ENCODE measurements at regions not wholly inside any gene's neighbourhood (a gene's known extent, or its start where the extent isn't known, plus 50 kb on each side); places are given as distances from the start of the nearest gene placed in this dataset.
"Not testable (repeated sequence)": the region's sequence is repeated elsewhere in the genome, so short reads cannot be mapped to it uniquely, and the experiment has no call there.

DNA sequence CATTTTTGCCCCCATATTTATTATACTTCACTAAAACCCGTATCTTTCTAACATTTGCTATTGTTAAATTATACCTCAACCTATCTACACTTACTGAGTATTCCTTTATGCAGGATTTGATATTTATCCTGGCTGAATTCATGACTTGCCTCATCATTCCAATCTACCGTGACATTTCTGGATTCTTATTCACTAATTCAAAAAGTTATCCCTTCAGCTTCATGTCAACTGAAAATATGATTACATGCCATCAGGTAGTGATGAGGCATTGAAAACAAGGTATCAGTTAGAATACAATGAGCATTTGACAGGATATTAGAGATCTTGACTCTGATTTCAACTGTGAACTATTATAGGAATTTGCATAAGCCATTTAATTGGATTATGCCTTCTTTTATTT is 2171.9 kb upstream of the WWC1 start:
- no peak for DNase-seq (ENCODE audit: low read depth)
- H3K4me3 ChIP-seq (ENCODE audit: control insufficient read depth, low read depth, low read length): no peak overlapping the region
- TF ChIP-seq, protein P1, sequence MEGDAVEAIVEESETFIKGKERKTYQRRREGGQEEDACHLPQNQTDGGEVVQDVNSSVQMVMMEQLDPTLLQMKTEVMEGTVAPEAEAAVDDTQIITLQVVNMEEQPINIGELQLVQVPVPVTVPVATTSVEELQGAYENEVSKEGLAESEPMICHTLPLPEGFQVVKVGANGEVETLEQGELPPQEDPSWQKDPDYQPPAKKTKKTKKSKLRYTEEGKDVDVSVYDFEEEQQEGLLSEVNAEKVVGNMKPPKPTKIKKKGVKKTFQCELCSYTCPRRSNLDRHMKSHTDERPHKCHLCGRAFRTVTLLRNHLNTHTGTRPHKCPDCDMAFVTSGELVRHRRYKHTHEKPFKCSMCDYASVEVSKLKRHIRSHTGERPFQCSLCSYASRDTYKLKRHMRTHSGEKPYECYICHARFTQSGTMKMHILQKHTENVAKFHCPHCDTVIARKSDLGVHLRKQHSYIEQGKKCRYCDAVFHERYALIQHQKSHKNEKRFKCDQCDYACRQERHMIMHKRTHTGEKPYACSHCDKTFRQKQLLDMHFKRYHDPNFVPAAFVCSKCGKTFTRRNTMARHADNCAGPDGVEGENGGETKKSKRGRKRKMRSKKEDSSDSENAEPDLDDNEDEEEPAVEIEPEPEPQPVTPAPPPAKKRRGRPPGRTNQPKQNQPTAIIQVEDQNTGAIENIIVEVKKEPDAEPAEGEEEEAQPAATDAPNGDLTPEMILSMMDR (conservative IDR thresholded peaks at IDR 0.05; ENCODE audit: control insufficient read depth, insufficient read depth, low read depth, low read length): no peak

DNA sequence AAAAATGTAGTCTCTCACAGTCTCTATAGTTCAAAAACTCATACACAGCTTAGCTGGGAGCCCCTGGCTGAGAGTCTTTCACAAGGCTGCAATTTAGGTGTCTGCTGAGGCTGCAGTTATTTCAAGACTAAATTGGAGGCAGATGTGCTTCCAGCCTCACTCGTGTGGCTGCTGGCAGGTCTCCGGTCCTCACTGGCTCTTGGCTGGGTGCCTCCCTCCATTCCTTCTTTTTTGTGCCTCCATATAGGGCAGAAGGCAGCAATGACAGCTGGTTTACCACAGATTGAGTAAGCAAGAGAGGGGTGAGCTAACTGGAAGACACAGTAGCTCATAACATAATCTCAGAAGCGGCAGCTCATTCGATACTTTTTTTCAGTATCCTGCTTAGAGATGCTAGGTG is 2167.7 kb upstream of the WWC1 start:
- H3K4me3 ChIP-seq (ENCODE audit: control insufficient read depth, low read depth, low read length): no peak overlapping the region
- TF ChIP-seq, protein P1 (conservative IDR thresholded peaks at IDR 0.05; ENCODE audit: control insufficient read depth, insufficient read depth, low read depth, low read length): no peak
- DNase-seq (ENCODE audit: low read depth): no peak

DNA sequence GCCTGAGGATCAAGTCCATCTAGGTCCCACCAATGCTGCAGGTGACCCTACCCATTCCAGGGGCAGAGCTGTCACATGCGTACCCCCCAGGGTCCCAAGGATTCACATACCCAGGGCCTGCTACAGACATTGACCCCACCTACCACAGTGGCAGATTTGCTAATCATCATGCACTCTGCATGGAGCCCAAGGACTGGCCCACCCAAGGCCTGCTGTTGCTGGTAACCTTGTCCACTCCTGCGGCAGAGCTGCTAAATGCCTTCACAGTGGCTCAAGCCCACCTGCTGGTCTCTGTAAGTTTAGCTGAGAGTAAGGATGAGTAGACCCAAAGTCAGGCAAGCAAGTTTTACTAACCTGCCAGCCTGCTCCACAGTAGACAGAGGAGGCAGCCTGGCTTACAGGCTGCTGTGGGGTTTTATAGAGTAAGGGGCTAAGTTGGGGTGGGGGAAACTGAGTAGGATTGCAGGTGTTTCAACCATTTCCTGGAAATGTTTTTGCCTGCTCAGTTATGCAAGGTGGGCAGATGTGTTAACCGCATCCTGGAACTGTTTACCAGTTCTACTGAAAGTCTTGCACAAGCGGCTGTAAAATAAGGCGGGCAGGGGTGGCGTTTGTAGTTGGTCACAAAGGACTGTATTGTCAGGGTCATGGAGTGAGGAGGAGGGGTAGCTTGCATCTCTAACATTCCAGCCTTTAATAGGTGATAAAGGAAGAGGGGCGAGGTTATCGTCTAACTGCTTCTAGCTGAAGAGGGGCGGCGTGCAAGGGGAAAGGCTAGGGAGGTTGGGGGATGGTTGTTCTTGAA is 2163.5 kb upstream of the WWC1 start:
- TF ChIP-seq, protein P1 (conservative IDR thresholded peaks at IDR 0.05; ENCODE audit: control insufficient read depth, insufficient read depth, low read depth, low read length): no peak
- no peak for DNase-seq (ENCODE audit: low read depth)
- no peak overlapping the region for H3K4me3 ChIP-seq (ENCODE audit: control insufficient read depth, low read depth, low read length)

DNA sequence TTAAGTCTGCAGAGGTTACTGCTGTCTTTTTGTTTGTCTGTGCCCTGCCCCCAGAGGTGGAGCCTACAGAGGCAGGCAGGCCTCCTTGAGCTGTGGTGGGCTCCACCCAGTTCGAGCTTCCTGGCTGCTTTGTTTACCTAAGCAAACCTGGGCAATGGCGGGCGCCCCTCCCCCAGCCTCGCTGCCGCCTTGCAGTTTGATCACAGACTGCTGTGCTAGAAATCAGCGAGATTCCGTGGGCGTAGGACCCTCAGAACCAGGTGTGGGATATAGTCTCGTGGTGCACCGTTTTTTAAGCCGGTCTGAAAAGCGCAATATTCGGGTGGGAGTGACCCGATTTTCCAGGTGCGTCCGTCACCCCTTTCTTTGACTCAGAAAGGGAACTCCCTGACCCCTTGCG is 2146.3 kb upstream of the WWC1 start:
- not testable (repeated sequence) for H3K4me3 ChIP-seq (ENCODE audit: control insufficient read depth, low read depth, low read length); DNase-seq (ENCODE audit: low read depth)

DNA sequence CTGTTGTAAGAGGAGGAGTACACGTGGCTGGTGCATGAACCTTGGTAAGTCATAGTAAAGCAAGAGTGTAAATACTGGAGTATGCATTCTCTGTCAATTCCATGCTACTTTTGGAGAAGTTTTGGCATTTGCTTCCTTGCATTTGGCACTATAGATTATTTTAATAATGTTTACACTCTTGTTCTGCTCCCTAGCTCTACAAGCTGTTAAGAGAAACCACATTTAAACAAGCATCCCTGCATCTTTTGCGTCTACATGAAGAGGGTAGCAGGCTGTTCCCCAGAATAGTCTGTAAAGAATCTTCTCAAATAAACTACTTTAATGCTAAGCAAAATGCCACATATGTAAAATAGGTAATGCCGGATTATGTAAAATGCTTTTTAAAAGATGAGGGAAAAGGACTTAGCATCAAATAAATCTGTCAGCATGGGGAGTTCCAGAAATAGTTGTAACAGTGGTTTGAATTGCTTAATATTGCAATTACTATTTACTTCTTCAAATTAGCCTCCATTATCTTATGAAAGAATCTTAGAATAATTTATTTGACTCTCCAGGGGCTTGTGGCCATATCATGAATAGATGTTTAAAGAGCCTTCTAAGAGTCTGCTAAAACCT is 2127.3 kb upstream of the WWC1 start:
- no peak overlapping the region for H3K4me3 ChIP-seq (ENCODE audit: control insufficient read depth, low read depth, low read length)
- no peak for DNase-seq (ENCODE audit: low read depth)
- TF ChIP-seq, protein P1 (conservative IDR thresholded peaks at IDR 0.05; ENCODE audit: control insufficient read depth, insufficient read depth, low read depth, low read length): no peak

DNA sequence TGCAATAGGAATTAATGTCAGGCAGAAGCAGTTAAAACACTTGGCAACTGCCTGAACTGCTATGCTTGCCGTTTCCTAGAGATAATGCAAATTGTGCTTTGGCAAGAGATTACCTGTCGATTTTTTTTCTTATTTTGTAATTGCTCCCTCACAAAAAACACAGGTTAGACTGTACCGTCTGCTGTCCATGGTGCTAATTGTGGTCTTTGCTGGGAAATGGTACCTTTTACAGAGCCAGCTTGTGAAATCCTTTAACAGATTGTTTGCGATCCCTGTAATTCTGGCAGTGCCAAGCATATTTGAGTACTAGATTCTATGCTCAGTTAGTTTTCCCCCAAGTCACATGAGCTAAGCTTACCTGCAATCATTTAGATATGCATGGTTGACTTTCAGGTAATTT is 2125.8 kb upstream of the WWC1 start:
- TF ChIP-seq, protein P1 (conservative IDR thresholded peaks at IDR 0.05; ENCODE audit: control insufficient read depth, insufficient read depth, low read depth, low read length): no peak
- DNase-seq (ENCODE audit: low read depth): no peak

DNA sequence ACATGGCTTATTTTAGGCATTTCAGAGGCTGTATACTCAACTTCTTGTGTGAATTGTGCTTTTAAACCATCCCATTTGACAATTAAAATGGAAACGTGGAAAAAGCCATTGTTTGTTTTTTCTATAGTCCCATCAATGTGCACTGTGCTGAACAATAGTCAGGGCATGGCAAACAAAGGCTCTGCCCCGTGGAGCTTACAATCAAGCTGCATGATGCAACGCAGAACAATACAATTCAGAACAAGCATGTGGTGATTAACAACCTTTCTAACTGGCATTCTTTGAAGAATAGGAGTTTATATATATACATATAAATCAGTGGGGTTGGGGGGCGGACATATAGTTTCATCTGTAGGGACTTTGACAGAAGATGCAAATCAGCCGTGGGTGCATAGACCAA is 2125.4 kb upstream of the WWC1 start:
- TF ChIP-seq, protein P1 (conservative IDR thresholded peaks at IDR 0.05; ENCODE audit: control insufficient read depth, insufficient read depth, low read depth, low read length): no peak
- no peak overlapping the region for H3K4me3 ChIP-seq (ENCODE audit: control insufficient read depth, low read depth, low read length)
- DNase-seq (ENCODE audit: low read depth): no peak

More for the DNA sequence above, 2125.8 kb upstream of the WWC1 start:
- no peak overlapping the region for H3K4me3 ChIP-seq (ENCODE audit: control insufficient read depth, low read depth, low read length)
